Hematopoietic multipotent progenitor cell treated with erythropoietin and hydrocortisone succinate and interleukin-3 and kit ligand, for 4 days (in vitro differentiated cells): ENCODE measurements at regions not wholly inside any gene's neighbourhood (a gene's known extent, or its start where the extent isn't known, plus 50 kb on each side); places are given as distances from the start of the nearest gene placed in this dataset.

ENCODE experiments used
- DNase-seq: peaks from one replicate; pipeline ENCODE4 v3.0.0-alpha.2; 2015

GRCh38 chr10:88060762-88061161, 197.3 kb downstream of the PTEN start:
- DNase-seq: no peak

DNA sequence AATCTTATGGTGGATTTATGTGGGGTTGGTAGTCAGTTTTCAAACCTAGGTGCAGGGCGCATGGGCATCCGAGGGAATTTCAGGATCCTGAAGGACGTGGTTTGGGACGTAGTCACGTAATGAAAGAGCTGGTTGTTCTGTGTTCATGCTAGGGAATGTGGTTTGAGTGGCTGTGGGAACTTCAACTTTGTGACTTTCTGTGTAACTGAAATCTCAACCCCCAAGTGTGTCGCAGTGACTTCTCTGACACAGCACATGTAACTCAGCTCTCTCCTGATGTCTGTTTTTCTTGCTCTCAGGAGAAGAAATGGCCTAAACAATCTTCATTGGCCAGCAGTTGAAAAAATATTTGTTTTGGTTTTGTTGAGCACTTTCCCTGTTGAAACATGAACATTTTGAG, 199.0 kb downstream of the PTEN start:
- no peak for DNase-seq

DNA sequence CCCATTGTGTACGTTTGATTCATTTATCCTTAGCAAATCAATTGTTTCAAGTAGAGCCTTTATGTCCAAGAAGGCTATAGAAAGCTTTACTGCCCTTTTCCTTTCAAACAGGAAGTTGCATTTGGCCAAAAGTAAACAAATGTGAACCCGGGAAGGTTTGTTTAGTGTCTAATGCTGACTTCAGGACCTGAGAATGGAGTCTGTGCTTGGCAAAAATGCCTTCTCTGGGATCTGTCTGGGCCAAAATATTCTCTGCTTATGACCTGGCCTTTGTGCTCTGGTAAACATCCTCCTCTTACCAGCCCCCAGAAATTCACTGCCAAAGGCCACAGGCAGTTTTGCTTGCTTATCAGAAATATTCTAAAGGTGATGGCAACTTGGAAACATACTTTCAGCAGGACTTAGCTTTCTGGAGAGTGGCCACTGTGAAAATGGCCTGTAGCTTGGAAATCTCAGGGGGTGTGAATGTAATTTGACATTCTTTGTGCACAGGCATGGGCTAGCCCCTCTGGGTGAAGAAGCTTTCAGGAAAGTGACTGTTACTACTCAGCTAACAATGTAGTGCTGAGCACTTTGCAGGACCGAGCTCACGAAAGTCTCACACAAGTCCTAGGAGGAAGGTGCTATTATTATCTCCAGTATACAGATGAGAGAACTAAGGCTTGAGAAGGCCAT, 199.5 kb downstream of the PTEN start:
- no peak for DNase-seq

DNA sequence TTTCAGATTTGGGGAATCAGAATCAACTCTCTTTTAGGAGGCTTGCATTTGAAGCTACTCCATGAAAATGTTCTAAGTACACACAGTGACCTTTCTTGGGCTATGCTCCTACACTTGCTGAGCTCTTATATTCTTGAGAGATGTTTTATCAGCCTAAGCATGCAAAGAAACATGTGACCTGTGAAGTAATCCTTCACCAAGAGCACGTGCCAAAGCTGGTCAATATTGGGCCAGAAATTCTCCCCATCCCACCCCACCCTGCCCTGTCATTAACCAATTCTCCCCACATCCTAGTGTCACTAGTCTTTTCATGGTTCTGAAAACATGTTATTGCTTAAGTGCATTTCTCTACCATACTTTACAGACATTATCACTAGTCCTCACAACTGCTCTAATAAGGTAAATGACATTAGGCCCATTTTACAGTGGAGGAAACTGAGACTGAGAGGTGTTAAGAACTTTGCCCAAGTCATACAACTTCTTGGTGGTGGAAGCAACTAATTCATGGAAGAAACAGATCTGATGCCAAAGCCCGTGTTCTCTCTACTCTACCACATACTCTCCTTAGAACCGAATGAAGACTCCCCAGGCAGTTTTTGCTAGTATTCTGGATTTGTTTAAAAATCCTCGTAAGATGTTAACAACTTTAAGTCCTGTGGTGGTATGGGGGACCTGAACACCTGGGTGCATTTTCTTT, 200.6 kb downstream of the PTEN start:
- DNase-seq: no peak

GRCh38 chr10:88064608-88065382, 201.4 kb downstream of the PTEN start:
- peak; percentile 83 for DNase-seq

- DNase-seq: no peak
Measured at GRCh38 chr10:88065383-88066049, 202.1 kb downstream of the PTEN start.

DNA sequence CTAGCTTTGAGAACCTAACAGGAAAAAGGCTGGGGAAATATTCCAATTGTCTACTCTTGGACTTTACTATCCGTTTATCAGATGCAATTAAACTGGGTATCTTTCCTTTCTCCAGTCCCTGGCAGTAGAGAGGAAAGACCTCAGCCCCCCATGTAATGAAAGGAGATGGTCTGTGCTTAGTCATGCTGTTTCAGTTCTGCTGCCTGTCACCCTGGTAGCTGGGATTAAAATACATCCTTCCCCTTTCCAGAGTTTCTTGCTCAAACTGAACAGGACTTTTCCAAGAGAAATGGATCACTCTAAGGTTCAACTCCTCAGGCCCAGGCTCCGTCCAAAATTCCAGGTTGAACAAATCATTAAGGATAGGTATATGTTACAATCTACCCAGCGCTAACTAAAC, 202.9 kb downstream of the PTEN start:
- DNase-seq: no peak

DNA sequence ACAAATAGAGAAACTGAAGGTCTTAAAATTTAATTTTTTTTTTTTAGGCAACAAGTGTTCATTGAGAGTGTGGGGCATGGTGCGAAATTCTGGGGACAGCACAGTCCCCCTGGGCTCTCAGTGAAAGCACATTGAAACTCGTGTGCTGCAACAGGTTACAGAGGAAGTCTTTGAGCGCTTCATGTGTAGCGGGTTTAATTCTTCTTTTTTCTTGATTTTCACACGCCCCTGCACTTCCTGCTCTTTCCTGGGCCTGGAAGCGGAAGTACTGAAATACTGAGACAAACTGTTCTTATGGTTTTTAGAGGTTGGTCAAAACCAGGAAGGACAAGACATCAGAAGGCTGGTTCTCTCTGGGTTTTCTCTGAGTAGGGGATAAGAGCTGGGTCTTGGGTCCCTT, 203.5 kb downstream of the PTEN start:
- DNase-seq: peak; percentile 74

DNA sequence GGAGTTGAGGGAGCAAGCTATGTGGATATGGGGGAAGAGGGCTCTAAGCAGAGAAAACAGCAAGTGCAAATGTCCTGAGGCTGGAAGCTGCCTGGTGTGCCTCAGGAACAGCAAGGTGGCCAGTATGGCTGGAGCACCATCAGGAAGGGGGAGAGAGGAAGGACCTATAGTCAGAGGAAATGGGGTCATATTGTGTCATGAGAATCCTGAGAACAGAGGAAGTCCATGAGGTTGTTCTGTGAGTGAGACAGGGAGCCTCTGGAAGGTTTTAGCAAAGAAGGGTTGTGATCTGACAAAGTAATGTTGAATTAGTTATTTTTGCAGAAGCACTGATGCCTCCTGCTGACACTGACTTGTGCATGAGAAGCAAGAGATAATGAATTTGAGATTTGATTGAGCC, 204.3 kb downstream of the PTEN start:
- no peak for DNase-seq

DNA sequence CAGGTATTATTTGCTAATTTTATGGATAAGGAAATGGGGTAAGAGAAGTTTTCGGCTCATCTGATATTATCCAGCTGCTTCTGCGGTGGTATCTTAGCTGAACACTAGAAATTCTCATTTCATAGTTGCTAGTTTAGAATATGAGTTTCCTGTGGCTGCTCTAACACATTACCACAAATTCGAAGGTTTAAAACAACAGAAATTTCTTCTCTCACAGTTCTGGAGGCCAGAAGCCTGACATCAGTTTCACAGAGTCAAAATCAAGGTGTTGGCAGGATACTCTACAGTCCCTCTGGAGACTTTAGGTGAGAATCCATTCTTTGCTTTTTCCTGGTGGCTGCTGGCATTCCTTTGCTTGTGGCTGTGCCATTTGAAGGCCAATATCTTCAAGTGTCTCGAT, 205.9 kb downstream of the PTEN start:
- DNase-seq: no peak

GRCh38 chr10:88070080-88070880, 206.9 kb downstream of the PTEN start:
- no peak for DNase-seq

GRCh38 chr10:88071879-88072278, 208.5 kb downstream of the PTEN start:
- DNase-seq: peak; percentile 26

DNA sequence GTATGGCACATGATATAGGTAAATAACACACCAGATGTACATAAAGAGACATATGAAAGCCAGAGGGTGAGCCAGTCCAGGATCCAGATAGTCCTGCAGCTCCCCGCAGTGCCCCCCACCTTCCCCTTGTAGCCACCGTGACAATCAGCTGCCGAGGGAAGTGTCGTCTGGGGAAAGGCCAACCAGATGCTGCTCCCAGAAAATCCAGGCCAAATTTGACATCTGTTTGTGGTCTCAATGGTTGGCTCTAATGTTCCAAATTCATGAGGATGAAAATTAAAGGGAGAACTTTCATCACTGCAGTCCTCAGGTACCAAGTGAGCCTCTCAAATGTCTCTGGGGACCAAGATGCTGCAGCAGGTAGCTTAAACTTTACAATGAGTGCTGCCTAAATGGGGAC, 210.3 kb downstream of the PTEN start:
- DNase-seq: no peak

DNA sequence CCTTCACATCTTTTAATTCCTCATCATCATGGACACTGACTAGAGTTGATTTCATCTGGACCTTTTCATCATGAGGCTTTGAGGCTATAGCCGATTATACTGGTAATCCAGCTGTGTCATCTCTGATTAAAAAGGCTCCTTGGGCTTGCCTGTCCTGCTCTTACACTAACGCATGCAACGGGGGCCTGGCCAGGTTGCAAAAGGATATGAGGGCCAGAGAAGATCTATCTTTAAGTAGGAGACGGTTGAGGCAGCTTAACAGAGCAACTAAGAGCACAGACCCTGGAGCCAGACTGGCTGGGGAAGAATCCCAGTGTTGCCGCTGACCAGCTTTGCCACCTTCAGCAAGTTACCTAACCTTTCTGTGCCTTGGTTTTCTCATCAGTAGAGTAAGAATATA, 211.5 kb downstream of the PTEN start:
- DNase-seq: no peak

DNA sequence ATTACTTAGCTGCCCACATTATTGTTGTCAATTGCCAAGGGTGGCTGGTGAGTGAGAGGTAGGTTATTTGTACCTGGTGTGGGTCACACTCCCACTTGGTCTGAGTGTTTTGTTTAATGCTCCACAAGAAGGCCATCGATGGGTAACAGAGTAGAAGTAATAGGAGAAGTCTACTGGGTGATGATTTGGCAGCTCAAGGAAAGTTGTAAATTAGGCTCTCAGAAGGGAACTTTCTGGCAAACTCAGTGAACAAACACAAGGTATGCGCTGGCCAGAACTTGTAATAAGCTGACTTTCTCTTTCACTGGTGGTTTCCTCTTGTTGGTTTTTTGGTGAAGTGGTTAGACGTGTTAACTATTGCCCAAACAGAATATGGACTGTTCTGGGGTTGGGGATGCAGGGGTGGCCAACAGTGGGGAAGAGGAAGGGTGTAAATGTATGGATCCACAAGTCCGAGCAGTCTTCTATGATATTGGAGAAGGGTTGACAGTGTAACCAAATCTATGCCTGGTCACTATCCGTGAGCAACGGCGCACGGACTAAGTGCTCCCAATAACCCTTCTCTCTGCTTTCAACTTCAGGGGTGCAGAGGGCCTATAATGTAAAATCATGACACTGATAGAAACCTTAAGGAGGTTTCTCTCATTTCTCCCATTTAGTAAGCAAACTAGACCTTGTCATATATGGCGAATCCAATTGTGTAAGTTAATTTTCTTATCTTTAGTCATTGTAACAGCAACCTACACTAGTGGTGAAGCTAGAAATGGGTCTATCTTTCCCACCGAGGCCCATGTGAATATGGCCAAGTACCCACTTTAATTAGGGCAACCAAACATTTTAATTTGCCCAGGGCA, 212.8 kb downstream of the PTEN start:
- peak; percentile 31 for DNase-seq

DNA sequence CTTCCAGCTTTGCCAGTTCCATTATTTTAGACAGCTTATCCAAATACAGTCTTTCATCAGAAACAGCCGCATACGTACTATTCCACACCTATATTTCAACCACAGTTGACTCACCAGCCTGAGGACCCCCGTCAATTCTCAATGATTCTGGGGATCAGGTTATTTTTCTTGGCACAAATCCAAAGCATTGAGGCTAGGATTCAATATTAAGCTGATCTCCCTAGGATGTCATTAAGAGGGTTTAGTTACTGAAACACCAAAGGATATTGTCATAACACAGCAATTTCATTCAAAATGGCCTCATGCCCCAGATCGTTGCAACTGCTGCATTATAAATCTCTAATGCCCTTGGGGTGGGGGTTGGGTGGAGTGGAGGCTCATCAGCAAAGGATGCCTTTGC, 214.6 kb downstream of the PTEN start:
- DNase-seq: no peak

DNA sequence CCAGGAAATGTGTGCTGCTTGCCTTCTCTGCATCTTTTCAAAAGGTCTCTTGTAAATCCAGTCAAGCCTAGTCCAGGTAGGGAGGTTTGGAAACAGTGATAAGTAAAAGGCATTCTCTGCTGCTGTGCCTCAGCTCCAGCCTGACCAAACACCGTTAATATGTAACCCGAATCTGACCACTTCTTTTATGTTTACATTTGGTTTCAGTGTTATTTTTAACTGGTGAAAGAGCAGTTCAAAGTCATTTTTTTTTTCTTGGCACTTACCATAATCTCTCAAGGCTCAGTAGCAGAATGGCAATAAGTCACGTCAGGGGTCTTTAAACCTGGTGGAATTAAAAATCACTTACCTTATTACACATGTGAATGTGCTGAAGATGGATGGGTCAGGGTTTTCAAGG, 216.8 kb downstream of the PTEN start:
- no peak for DNase-seq

DNA sequence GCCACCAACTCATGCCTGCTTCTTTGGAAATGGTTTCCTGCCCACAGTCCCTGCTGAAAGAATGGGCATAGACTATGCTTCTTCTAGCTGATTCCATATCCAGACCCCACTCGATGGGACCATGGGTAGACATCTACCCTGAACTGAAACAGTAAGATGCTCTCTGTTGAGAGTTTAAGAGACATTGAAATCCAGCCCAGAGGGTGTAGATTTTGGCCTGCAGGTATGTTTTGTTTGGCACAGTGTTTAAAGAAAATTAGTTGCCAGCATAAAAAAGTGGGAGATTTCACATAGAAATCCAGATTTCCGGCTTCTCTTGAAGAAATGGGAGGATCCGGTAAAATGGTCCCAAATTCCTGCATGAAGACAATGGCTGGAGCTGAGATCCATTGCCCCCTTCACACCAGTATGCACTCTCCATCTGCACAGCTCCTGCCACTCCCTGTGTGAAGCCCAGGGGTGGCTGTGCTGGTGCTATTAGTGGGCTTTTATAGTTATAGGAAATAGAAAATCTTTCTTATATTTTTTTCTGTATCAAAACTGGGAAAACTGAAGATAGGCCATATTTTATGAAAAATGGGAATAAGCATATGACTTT, 218.1 kb downstream of the PTEN start:
- no peak for DNase-seq

GRCh38 chr10:88082391-88082790, 219.0 kb downstream of the PTEN start:
- no peak for DNase-seq

- DNase-seq: peak; percentile 55
Measured at GRCh38 chr10:88082806-88083596, 219.6 kb downstream of the PTEN start.
